NCI-H748 (cell line): ENCODE measurements at regions not wholly inside any gene's neighbourhood (a gene's known extent, or its start where the extent isn't known, plus 50 kb on each side); places are given as distances from the start of the nearest gene placed in this dataset.

Experiments
- DNase-seq: peaks from one replicate; lab custom pipeline; 2025; ENCODE audit not compliant: unreplicated experiment; lab: John Stamatoyannopoulos, UW

- DNase-seq = peak; percentile 2
Observed at GRCh38 chrX:24410514-24411189, 50.2 kb downstream of the SUPT20HL1 start.

GRCh38 chrX:24412637-24413363 lies 52.3 kb upstream of the PDK3 start:
- no peak for DNase-seq
